Type B pancreatic cell (in vitro differentiated cells): ENCODE measurements at regions not wholly inside any gene's neighbourhood (a gene's known extent, or its start where the extent isn't known, plus 50 kb on each side); places are given as distances from the start of the nearest gene placed in this dataset.

ENCODE experiments used
- DNase-seq: peaks from one replicate; pipeline ENCODE4 v3.0.0; 2021; ENCODE audit warnings: mixed read lengths; ENCODE audit not compliant: unreplicated experiment; ENCODE audit errors: extremely low spot score
- H3K27ac Mint-ChIP-seq: 2 replicates; pipeline ENCODE4 v1.8.0; 2021; ENCODE audit warnings: mild to moderate bottlenecking, mixed read lengths
- H3K27me3 Mint-ChIP-seq: 2 replicates; pipeline ENCODE4 v1.8.0; 2021; ENCODE audit warnings: mixed read lengths
- H3K36me3 Mint-ChIP-seq: 2 replicates; pipeline ENCODE4 v1.8.0; 2021; ENCODE audit warnings: mixed read lengths
- H3K4me1 Mint-ChIP-seq: one replicate; pipeline ENCODE4 v1.8.0; 2021; ENCODE audit warnings: mixed read lengths; ENCODE audit not compliant: unreplicated experiment
- H3K4me3 Mint-ChIP-seq: 2 replicates; pipeline ENCODE4 v1.8.0; 2021; ENCODE audit warnings: mild to moderate bottlenecking, mixed read lengths
- H3K9me3 Mint-ChIP-seq: 2 replicates; pipeline ENCODE4 v1.8.0; 2021; ENCODE audit warnings: mixed read lengths
- CTCF ChIP-seq: fragments of 200-600 bp; sonication (generic); conservative IDR thresholded peaks from 2 replicates; pipeline ENCODE4 v1.5.0; 2021; ENCODE audit warnings: antibody characterized with exemption, mild to moderate bottlenecking

- no peak for DNase-seq
- H3K4me3 Mint-ChIP-seq: no peak overlapping the region
- TF ChIP-seq CTCF: no peak
- no peak overlapping the region for H3K27ac Mint-ChIP-seq
- no peaks in the 10 kb centered on the region for H3K9me3 Mint-ChIP-seq
- H3K27me3 Mint-ChIP-seq: no peaks in the 10 kb centered on the region
- peaks cover 4% of the 10 kb centered on the region for H3K4me1 Mint-ChIP-seq
- no peaks in the 10 kb centered on the region for H3K36me3 Mint-ChIP-seq
Measured at GRCh38 chr1:193365966-193366365, 179.6 kb upstream of the B3GALT2 start.

- Mint-ChIP-seq H3K27ac (no peak overlapping the region), H3K4me1 (peaks cover 5% of the 10 kb centered on the region), H3K36me3 (no peaks in the 10 kb centered on the region), H3K27me3 (no peaks in the 10 kb centered on the region), H3K9me3 (no peaks in the 10 kb centered on the region), H3K4me3 (no peak overlapping the region)
- TF ChIP-seq CTCF: no peak
- DNase-seq: no peak
Measured at GRCh38 chr1:193359631-193360030, 173.2 kb upstream of the B3GALT2 start.

- H3K9me3 Mint-ChIP-seq: no peaks in the 10 kb centered on the region
- no peak for DNase-seq
- H3K4me3 Mint-ChIP-seq: no peak overlapping the region
- no peaks in the 10 kb centered on the region for H3K36me3 Mint-ChIP-seq
- no peaks in the 10 kb centered on the region for H3K27me3 Mint-ChIP-seq
- no peak for TF ChIP-seq CTCF
- peaks cover 5% of the 10 kb centered on the region for H3K4me1 Mint-ChIP-seq
- H3K27ac Mint-ChIP-seq: no peak overlapping the region
Measured at GRCh38 chr1:193358419-193358818, 172.0 kb upstream of the B3GALT2 start.

- no peak for TF ChIP-seq CTCF
- no peak overlapping the region for H3K4me3 Mint-ChIP-seq
- peaks cover 5% of the 10 kb centered on the region for H3K4me1 Mint-ChIP-seq
- no peak for DNase-seq
- H3K27ac Mint-ChIP-seq: no peak overlapping the region
- peaks cover 4% of the 10 kb centered on the region for H3K9me3 Mint-ChIP-seq
- no peaks in the 10 kb centered on the region for H3K36me3 Mint-ChIP-seq
- no peaks in the 10 kb centered on the region for H3K27me3 Mint-ChIP-seq
Measured at GRCh38 chr1:193356249-193356648, 169.8 kb upstream of the B3GALT2 start.

- DNase-seq: no peak
- Mint-ChIP-seq H3K36me3 (no peaks in the 10 kb centered on the region), H3K27me3 (no peaks in the 10 kb centered on the region), H3K27ac (peak overlapping the region; percentile 26), H3K9me3 (peaks cover 4% of the 10 kb centered on the region), H3K4me1 (peaks cover 8% of the 10 kb centered on the region), H3K4me3 (no peak overlapping the region)
- TF ChIP-seq CTCF: no peak
Measured at GRCh38 chr1:193355626-193356025, 169.2 kb upstream of the B3GALT2 start.

GRCh38 chr1:193355178-193355577, 168.8 kb upstream of the B3GALT2 start:
- no peak for TF ChIP-seq CTCF
- Mint-ChIP-seq H3K9me3 (peaks cover 4% of the 10 kb centered on the region), H3K27me3 (no peaks in the 10 kb centered on the region), H3K4me1 (peaks cover 8% of the 10 kb centered on the region), H3K36me3 (no peaks in the 10 kb centered on the region), H3K27ac (peak overlapping the region; percentile 26), H3K4me3 (no peak overlapping the region)
- no peak for DNase-seq
